ENCODE measurements at regions not wholly inside any gene's neighbourhood (a gene's known extent, or its start where the extent isn't known, plus 50 kb on each side); places are given as distances from the start of the nearest gene placed in this dataset.

DNA sequence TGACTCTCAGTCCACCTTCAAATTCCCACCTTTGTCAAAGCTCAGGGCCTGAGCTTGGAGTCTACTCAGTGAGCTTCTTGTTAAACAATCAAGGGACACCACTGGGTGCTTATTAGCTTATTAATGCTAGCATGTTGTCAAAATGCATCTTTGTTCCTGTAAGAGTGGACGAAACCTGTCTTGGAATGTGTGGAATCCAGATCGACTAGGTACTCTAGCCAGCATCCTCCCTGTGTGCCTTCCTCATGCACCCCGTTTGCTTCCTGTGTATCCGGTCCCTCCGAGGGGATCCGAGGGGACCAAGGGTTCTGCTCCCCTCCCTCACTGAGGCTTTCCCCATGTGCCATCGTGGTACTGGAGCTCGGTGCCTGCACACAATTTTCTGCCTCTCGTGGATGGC is 75.7 kb upstream of the UBE3A start:
- no peak overlapping the region for H3K4me3 ChIP-seq (replicated peaks; ENCODE audit: low read depth, low read length)
- TF ChIP-seq, protein P1, sequence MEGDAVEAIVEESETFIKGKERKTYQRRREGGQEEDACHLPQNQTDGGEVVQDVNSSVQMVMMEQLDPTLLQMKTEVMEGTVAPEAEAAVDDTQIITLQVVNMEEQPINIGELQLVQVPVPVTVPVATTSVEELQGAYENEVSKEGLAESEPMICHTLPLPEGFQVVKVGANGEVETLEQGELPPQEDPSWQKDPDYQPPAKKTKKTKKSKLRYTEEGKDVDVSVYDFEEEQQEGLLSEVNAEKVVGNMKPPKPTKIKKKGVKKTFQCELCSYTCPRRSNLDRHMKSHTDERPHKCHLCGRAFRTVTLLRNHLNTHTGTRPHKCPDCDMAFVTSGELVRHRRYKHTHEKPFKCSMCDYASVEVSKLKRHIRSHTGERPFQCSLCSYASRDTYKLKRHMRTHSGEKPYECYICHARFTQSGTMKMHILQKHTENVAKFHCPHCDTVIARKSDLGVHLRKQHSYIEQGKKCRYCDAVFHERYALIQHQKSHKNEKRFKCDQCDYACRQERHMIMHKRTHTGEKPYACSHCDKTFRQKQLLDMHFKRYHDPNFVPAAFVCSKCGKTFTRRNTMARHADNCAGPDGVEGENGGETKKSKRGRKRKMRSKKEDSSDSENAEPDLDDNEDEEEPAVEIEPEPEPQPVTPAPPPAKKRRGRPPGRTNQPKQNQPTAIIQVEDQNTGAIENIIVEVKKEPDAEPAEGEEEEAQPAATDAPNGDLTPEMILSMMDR (IDR thresholded peaks at IDR 0.05; ENCODE audit: low read depth, low read length, missing control alignments) = no peak
- DNase-seq (ENCODE audit: extremely low read depth, low read depth) = no peak

DNA sequence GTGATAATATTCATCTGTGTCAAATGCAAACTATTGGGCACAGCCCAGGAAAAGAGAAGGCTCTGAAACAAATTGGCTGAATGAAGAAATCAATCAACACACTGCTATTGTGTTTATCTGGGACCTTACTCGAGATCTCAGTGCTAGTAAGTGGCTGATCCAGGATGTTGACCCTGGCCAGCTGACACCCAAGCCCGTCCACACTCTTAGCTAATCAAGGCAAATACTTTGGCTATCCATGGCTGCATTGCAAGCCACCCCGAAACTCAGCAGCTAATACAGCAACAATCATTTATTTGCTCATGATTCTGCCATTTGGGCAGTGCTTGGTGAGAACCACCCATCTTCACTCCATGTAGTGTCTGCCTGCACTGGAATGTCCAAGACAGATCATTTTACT is 74.1 kb upstream of the UBE3A start:
- no peak for DNase-seq (ENCODE audit: extremely low read depth, low read depth)
- H3K4me3 ChIP-seq (replicated peaks; ENCODE audit: low read depth, low read length) = no peak overlapping the region
- TF ChIP-seq, protein P1 (IDR thresholded peaks at IDR 0.05; ENCODE audit: low read depth, low read length, missing control alignments) = no peak

DNA sequence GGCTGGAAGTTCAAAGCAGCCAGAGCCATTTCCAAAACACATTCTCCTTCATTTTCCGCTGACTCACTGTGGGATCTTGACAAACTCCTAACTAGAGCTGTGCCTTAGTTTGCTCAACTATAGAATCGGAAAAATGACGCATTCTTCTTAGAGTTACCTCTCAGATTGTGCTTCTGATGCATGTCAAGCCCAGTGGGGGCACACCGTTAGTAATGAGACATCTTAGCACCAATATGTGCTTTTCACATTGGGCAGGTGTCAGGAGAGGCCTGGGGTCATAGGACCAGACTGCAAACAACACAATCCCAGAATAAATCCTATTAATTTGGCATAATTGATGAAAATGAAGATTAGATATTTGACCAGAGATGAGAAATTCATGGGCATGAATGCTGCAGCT is 71.3 kb upstream of the UBE3A start:
- DNase-seq (ENCODE audit: extremely low read depth, low read depth) = no peak
- TF ChIP-seq, protein P1 (IDR thresholded peaks at IDR 0.05; ENCODE audit: low read depth, low read length, missing control alignments) = no peak
- no peak overlapping the region for H3K4me3 ChIP-seq (replicated peaks; ENCODE audit: low read depth, low read length)

DNA sequence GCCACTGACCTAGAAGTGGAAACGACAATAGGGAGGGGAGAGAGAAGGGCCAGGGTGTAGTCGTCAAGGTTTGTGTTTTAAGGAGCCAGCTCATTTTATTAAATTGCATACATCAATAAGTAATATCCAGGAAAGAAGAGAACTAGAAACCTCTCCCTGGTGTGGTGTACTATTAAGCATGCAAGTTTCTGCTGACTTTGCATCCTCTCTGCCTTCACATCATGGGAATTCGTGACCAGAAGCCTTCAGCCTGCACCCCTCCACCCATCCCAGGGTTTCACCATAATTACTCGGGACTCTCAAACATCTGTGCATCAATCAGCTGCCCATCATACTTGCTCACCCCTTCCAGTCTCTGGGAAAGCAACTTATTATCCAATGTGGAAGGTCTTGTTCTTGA is 70.9 kb upstream of the UBE3A start:
- TF ChIP-seq, protein P1 (IDR thresholded peaks at IDR 0.05; ENCODE audit: low read depth, low read length, missing control alignments) = no peak
- DNase-seq (ENCODE audit: extremely low read depth, low read depth) = no peak
- no peak overlapping the region for H3K4me3 ChIP-seq (replicated peaks; ENCODE audit: low read depth, low read length)

DNA sequence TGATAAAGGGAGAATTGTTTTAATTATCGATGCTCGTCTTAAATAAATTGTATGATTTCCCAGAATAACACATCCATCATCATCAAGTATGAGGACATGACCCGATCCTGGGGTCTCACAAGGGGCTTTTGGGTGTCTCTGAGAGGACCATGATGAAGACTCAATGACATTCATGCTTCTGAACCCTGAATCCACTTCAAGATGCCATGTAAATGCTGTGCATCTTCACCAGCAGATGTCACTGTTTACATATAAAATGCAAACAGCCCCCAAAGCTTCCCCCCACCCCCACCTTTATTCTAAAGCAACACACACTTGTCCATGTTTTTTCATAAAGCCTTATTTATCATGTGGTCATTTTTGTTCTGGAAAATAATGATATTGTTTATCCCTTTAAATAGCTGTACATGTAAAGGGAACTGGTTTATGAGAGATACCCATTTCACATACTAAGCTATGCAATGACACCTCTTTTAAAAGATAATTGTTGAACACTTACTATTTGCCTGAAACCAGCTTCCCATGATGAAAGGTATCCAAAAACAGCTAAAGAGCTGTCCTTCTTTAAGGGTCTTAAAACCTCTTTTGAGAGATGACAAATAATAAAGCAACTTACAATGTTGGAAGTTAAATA is 69.7 kb upstream of the UBE3A start:
- TF ChIP-seq, protein P1 (IDR thresholded peaks at IDR 0.05; ENCODE audit: low read depth, low read length, missing control alignments) = peak; percentile 64
- no peak for DNase-seq (ENCODE audit: extremely low read depth, low read depth)
- H3K4me3 ChIP-seq (replicated peaks; ENCODE audit: low read depth, low read length) = no peak overlapping the region

DNA sequence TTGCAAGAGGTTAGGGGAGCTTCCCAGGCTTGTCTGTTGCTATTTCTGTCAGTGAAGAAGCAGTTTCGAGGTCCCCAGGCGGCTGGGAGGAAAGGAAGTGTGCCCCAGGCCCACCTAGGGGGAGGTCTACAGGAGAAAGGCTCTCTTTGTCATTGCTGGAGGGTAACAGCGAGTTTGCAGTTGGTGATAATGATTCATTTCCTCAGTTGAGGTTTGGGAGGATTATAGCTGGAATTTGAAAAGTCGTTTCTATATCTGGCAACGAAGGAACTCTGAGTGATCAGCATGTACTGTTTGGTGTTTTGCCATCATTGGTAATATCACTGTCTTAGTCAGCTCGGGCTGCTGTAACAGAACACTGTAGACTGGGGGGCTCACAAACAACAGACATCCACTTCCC is 65.5 kb upstream of the UBE3A start:
- no peak overlapping the region for H3K4me3 ChIP-seq (replicated peaks; ENCODE audit: low read depth, low read length)
- TF ChIP-seq, protein P1 (IDR thresholded peaks at IDR 0.05; ENCODE audit: low read depth, low read length, missing control alignments) = no peak
- DNase-seq (ENCODE audit: extremely low read depth, low read depth) = no peak
